ENCODE measurements at regions not wholly inside any gene's neighbourhood (a gene's known extent, or its start where the extent isn't known, plus 50 kb on each side); places are given as distances from the start of the nearest gene placed in this dataset.

DNA sequence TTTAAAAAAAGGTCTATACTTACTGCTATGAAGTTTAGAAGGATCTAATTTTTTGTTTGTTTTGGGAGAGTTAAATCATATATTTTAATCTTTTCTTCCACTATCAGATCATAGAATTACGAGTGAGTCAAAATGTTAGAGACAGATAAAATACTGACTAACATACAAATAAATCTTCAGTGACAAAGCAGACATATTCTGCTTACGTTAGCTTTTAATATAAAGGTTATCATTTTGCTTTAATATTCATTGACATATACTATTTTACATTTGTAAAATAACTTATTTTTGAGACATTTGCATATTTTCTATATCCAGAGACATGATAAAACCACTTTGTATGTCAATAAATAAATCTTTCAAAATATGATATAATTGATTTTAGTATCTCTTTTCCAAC is 64.6 kb upstream of the GABRA1 start:
- H2AK5ac ChIP-seq (ENCODE audit: low read depth, low read length), result no peak overlapping the region
- no peak for FAIRE-seq
- TF ChIP-seq TAF7 (optimal IDR thresholded peaks at IDR 0.05; ENCODE audit: borderline replicate concordance, low read depth, low read length), result no peak

More for the DNA sequence above, 64.6 kb upstream of the GABRA1 start:
- H4K5ac ChIP-seq (ENCODE audit: insufficient read length, low read depth, low read length), result no peak overlapping the region
- no peaks in the 10 kb centered on the region for H3K79me1 ChIP-seq (ENCODE audit: low read depth, low read length)
- no peak overlapping the region for H3K4me3 ChIP-seq (ENCODE audit: extremely low read depth in 1 of 4, insufficient read depth in 2 of 4, low read depth in 3 of 4, low read length in 4 of 4)
- H3K36me3 ChIP-seq (ENCODE audit: control insufficient read depth in 2 of 4, insufficient read depth in 4 of 4, low read length in 3 of 4), result no peaks in the 10 kb centered on the region
- no peak overlapping the region for H3K27ac ChIP-seq (ENCODE audit: low read depth, low read length)
- no peaks in the 10 kb centered on the region for H3K9me3 ChIP-seq (ENCODE audit: insufficient read depth in 2 of 2, low read depth in 1 of 2, low read length in 1 of 2)
- no peak overlapping the region for H3K4me2 ChIP-seq (ENCODE audit: insufficient read depth in 1 of 2, low read depth in 2 of 2, low read length in 2 of 2)
- no peak overlapping the region for H2BK20ac ChIP-seq (ENCODE audit: low read length)
- H3K18ac ChIP-seq (ENCODE audit: extremely low read depth, low read length), result no peak overlapping the region
- H4K91ac ChIP-seq (replicated peaks; ENCODE audit: insufficient read length, low read length), result no peak overlapping the region
- H3K23ac ChIP-seq (ENCODE audit: insufficient read length), result no peak overlapping the region
- no peak overlapping the region for H2BK120ac ChIP-seq (replicated peaks; ENCODE audit: low read depth, low read length)
- ChIA-PET POLR2A (ENCODE audit: partially characterized antibody) (no interaction called here), CTCF (ENCODE audit: partially characterized antibody) (no interaction called here)
- no peaks in the 10 kb centered on the region for H3K79me2 ChIP-seq (ENCODE audit: control insufficient read depth in 1 of 2, insufficient read depth in 2 of 2, low read length in 2 of 2)
- H2BK5ac ChIP-seq (ENCODE audit: low read depth, low read length), result no peak overlapping the region
- no peaks in the 10 kb centered on the region for H3K4me1 ChIP-seq (replicated peaks in 1 of 4; ENCODE audit: control insufficient read depth in 3 of 4, insufficient read depth in 4 of 4, low read length in 3 of 4)
- H3K23me2 ChIP-seq (ENCODE audit: low read depth, low read length), result no peaks in the 10 kb centered on the region
- no peak for DNase-seq (ENCODE audit: low read depth in 1 of 2, low spot score in 2 of 2)
- no peaks in the 10 kb centered on the region for H3K27me3 ChIP-seq (replicated peaks in 1 of 4; ENCODE audit: control insufficient read depth in 3 of 4, extremely low read depth in 1 of 4, insufficient read depth in 3 of 4, low read length in 3 of 4)
- no peaks in the 10 kb centered on the region for H4K20me1 ChIP-seq (replicated peaks in 1 of 2; ENCODE audit: control insufficient read depth in 1 of 2, insufficient read depth in 2 of 2, low read length in 2 of 2)
- WGBS, 2 experiments (ENCODE audit: extremely low coverage in 1 of 2, insufficient coverage in 1 of 2, insufficient read length in 1 of 2, insufficient replicate concordance in 2 of 2, low coverage in 1 of 2, low lambda C conversion rate in 2 of 2, missing lambda C conversion rate in 1 of 2), result 96% methylated on average over 2 of the region's 2 CpGs; no CpG with 5 or more reads in 1 of the 2 experiments
- no peak overlapping the region for H2AFZ ChIP-seq (ENCODE audit: low read length)
- H4K8ac ChIP-seq (ENCODE audit: extremely low read depth, insufficient read depth, low read length), result no peak overlapping the region
- H2BK12ac ChIP-seq (ENCODE audit: low read depth, low read length), result no peak overlapping the region
- H3K14ac ChIP-seq (ENCODE audit: insufficient read length), result no peak overlapping the region
- H2BK15ac ChIP-seq (ENCODE audit: low read length), result no peak overlapping the region
- no peak overlapping the region for H3K9ac ChIP-seq (replicated peaks in 1 of 4; ENCODE audit: extremely low read depth in 1 of 4, low read depth in 3 of 4, low read length in 3 of 4)
- no peak overlapping the region for H3K4ac ChIP-seq (replicated peaks; ENCODE audit: insufficient read length, low read depth, low read length)
- H3K56ac ChIP-seq (replicated peaks; ENCODE audit: insufficient read length, low read depth, low read length), result no peak overlapping the region

Measured in H1 (cell line).